ENCODE measurements at regions not wholly inside any gene's neighbourhood (a gene's known extent, or its start where the extent isn't known, plus 50 kb on each side); places are given as distances from the start of the nearest gene placed in this dataset.

- H3K4me2 ChIP-seq (ENCODE audit: low read length): no peak overlapping the region
- no TSS peak for BruUV-seq (replicated peaks)
- no peak overlapping the region for H2AFZ ChIP-seq (ENCODE audit: low read depth, low read length, poor library complexity, severe bottlenecking)
- no peaks in the 10 kb centered on the region for H3K27me3 ChIP-seq (ENCODE audit: insufficient read depth, low read length)
- RAD21 ChIA-PET (ENCODE audit: low non-redundant PET in 1 of 2, low total read pairs in 2 of 2, uncharacterized antibody in 2 of 2, unreplicated experiment in 2 of 2): no interaction called here
- no peaks in the 10 kb centered on the region for H3K9me3 ChIP-seq (ENCODE audit: control insufficient read depth in 1 of 2, insufficient read depth in 1 of 2, low read depth in 1 of 2, low read length in 2 of 2)
- intact Hi-C loops (cut with micrococcal nuclease): no loop called here
- no peak overlapping the region for H3K9ac ChIP-seq (ENCODE audit: low read length)
- ATAC-seq (no peak), DNase-seq (ENCODE audit: low read depth, low spot score) (no peak)
- no peaks in the 10 kb centered on the region for H3K36me3 ChIP-seq (ENCODE audit: control insufficient read depth in 1 of 2, insufficient read depth in 2 of 2, low read length in 2 of 2)
- no peaks in the 10 kb centered on the region for H3K9me2 ChIP-seq (ENCODE audit: insufficient read depth)
- no peaks in the 10 kb centered on the region for H3K4me1 ChIP-seq (ENCODE audit: control insufficient read depth in 1 of 2, insufficient read depth in 2 of 2, low read length in 2 of 2)
- H4K20me1 ChIP-seq (ENCODE audit: insufficient read depth): no peaks in the 10 kb centered on the region
- POLR2A ChIA-PET: no interaction called here
- H3K4me3 ChIP-seq (replicated peaks in 1 of 2; ENCODE audit: low read depth in 1 of 2, low read length in 2 of 2): no peak overlapping the region
- no peaks in the 10 kb centered on the region for H3K79me2 ChIP-seq (ENCODE audit: insufficient read depth, low read length)
- H3K27ac ChIP-seq (ENCODE audit: low read depth, low read length): no peak overlapping the region
- TF ChIP-seq RAD21 (IDR thresholded peaks at IDR 0.05; ENCODE audit: low read depth) (no peak), EZH2 (IDR thresholded peaks at IDR 0.05) (no peak), SRF (IDR thresholded peaks at IDR 0.05; ENCODE audit: low read depth) (no peak), REST (IDR thresholded peaks at IDR 0.05; ENCODE audit: low read depth) (no peak), ZFX (IDR thresholded peaks at IDR 0.05) (no peak), ZNF274 (IDR thresholded peaks at IDR 0.05; ENCODE audit: low read depth, low read length) (no peak), CEBPB (IDR thresholded peaks at IDR 0.05; ENCODE audit: low read depth) (no peak), EGR1 (IDR thresholded peaks at IDR 0.05; ENCODE audit: low read depth) (no peak), POLR2A (IDR thresholded peaks at IDR 0.05; ENCODE audit: borderline replicate concordance, extremely low read depth, insufficient read depth, insufficient read length) (no peak), CTCF (IDR thresholded peaks at IDR 0.05 in 2 of 3, conservative IDR thresholded peaks at IDR 0.05 in 1 of 3; ENCODE audit: borderline replicate concordance in 1 of 3, insufficient read depth in 1 of 3, low read depth in 2 of 3, low read length in 2 of 3) (no peak), FOSL1 (IDR thresholded peaks at IDR 0.05; ENCODE audit: low read depth) (no peak), JUND (IDR thresholded peaks at IDR 0.05) (no peak), POLR2AphosphoS5 (IDR thresholded peaks at IDR 0.05; ENCODE audit: low read depth, low read length) (no peak), MAX (IDR thresholded peaks at IDR 0.05) (no peak), SP1 (IDR thresholded peaks at IDR 0.05; ENCODE audit: low read depth) (no peak)
- CTCF ChIA-PET: interaction anchor here (0.9 kb wide), 1 partner anchor 14 kb away, joined by 4 read pairs; no protein-coding TSS in a partner anchor
Observed at GRCh38 chr2:75788154-75788553, 77.4 kb upstream of the GCFC2 start.
